ENCODE measurements at regions not wholly inside any gene's neighbourhood (a gene's known extent, or its start where the extent isn't known, plus 50 kb on each side); places are given as distances from the start of the nearest gene placed in this dataset.

DNA sequence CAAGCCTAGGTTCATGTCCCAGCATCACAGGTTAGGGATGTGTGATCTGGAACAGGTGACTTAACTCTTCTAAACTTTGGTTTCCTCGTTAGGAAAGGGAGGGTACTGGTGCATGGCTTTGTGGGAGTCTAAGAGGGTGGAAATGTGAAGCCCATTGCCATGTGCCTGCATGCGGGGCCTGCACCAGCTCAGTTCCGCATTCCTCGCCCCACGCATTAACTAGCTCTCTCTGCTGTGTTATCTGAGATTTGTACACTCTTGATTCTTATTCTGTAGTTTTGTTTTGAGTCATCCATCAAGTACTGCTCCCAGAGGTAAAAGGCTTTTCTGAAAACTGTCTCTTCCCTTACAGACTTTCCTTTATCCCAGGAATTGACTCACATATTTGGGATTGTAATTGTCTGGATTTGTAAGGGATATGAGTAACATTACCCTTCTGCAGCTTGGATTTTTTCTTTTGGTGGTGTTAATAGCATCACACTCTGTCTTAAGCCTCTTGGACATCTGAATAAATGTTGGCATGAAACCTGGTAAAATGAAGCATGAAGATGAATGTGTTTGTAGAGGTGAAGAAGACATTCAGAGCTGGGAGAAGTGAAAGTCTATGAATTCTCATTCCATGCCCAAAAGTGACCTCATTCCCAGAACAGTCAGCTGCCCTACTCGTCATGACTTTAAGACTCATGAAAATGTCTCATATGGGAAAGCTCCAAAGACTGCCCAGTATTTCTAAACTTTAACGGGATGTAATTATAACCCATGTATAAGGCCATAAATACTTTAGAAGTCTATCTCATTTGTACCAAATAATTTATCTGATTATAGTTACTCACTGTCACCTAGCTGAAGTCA is 357.3 kb downstream of the FOXA2 start:
- Histone ChIP-seq H3K27me3 (ENCODE audit: insufficient read depth, low read depth, severe bottlenecking) (peaks cover 70% of the 10 kb centered on the region), H3K27ac (no peak overlapping the region), H3K9me3 (ENCODE audit: severe bottlenecking) (no peaks in the 10 kb centered on the region), H3K36me3 (no peaks in the 10 kb centered on the region), H3K4me3 (ENCODE audit: low read depth, low read length) (no peak overlapping the region)
- DNase-seq, result no peak
- TF ChIP-seq, protein P1, sequence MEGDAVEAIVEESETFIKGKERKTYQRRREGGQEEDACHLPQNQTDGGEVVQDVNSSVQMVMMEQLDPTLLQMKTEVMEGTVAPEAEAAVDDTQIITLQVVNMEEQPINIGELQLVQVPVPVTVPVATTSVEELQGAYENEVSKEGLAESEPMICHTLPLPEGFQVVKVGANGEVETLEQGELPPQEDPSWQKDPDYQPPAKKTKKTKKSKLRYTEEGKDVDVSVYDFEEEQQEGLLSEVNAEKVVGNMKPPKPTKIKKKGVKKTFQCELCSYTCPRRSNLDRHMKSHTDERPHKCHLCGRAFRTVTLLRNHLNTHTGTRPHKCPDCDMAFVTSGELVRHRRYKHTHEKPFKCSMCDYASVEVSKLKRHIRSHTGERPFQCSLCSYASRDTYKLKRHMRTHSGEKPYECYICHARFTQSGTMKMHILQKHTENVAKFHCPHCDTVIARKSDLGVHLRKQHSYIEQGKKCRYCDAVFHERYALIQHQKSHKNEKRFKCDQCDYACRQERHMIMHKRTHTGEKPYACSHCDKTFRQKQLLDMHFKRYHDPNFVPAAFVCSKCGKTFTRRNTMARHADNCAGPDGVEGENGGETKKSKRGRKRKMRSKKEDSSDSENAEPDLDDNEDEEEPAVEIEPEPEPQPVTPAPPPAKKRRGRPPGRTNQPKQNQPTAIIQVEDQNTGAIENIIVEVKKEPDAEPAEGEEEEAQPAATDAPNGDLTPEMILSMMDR (IDR thresholded peaks at IDR 0.05; ENCODE audit: low read depth, low read length), result no peak

DNA sequence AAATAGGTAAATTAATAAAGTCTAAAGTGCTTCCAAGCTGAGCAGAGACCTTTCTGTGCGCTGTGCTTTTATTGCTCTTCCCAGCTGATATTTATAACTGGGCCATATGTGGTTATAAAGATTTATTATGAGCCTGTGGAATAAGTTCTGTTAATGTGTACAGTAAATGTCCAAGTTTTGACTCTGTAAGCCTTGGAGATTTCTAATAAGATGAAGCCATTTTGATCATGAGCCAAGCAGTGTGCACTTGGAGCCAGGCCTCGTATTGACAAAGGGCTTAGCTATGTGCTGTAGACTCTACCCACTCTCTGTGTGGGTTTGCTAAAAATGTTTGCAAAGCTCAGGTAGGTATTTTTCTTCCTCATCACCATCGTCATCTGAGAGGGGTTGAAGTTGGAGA is 361.1 kb downstream of the FOXA2 start:
- Histone ChIP-seq H3K36me3 (no peaks in the 10 kb centered on the region), H3K27ac (no peak overlapping the region), H3K4me3 (ENCODE audit: low read depth, low read length) (no peak overlapping the region), H3K27me3 (ENCODE audit: insufficient read depth, low read depth, severe bottlenecking) (peaks cover 67% of the 10 kb centered on the region), H3K9me3 (ENCODE audit: severe bottlenecking) (no peaks in the 10 kb centered on the region)
- no peak for DNase-seq
- TF ChIP-seq, protein P1 (IDR thresholded peaks at IDR 0.05; ENCODE audit: low read depth, low read length), result no peak

DNA sequence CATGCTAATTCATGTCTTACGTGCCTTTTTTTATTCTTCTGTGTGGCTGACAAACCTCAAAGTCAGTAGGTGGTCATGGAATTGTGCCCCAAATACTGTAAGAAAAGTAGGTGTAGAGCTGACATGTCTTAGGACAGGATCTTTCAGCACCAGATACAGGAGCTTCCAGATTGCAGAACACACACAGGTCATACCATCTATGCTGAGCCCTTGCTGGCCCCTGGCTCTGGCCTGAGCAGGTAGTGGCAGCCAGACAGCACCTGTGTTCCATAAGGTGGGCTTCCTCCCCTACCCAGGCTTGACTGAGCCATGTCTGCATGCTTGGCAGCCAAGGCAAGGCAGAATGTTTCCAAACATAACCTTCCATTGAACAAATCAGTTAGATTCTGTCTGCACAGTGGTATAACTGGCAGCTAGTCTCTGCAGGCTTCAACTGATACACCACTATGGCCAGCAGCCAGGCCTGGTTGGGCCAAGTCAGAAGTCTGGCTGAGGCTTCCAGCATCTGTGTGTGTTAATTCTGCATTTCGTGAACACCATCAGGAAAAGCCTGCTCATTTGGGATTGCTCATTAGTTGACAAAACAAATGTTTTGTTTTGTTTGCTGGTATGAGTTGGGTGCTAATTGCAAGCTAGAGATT is 366.5 kb downstream of the FOXA2 start:
- Histone ChIP-seq H3K27me3 (ENCODE audit: insufficient read depth, low read depth, severe bottlenecking) (peaks cover 72% of the 10 kb centered on the region), H3K9me3 (ENCODE audit: severe bottlenecking) (no peaks in the 10 kb centered on the region), H3K36me3 (no peaks in the 10 kb centered on the region), H3K27ac (no peak overlapping the region), H3K4me3 (ENCODE audit: low read depth, low read length) (no peak overlapping the region)
- TF ChIP-seq, protein P1 (IDR thresholded peaks at IDR 0.05; ENCODE audit: low read depth, low read length), result no peak
- DNase-seq, result no peak

DNA sequence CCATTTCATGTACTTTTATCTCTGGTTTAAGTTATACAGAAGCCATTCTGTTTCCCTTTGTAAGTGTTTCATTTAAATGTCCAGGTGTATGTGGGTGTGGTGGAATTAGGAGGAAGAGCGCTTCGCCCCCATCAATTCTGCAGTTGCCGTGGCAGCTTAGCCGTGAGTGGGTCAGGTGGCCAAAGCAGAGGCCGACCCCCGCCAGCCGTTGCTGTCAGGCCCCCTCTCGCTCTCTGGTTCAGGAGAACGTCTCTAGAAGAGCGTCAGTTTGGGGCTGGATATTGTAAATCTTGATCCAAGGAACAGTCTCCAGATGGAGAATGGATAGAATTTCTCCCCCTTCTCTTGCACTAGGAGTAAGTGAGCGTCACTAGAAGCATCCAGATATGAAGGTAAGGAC is 367.4 kb downstream of the FOXA2 start:
- H3K27me3 ChIP-seq (ENCODE audit: insufficient read depth, low read depth, severe bottlenecking), result peaks cover 67% of the 10 kb centered on the region
- H3K36me3 ChIP-seq, result no peaks in the 10 kb centered on the region
- H3K4me3 ChIP-seq (ENCODE audit: low read depth, low read length), result no peak overlapping the region
- DNase-seq, result no peak
- no peak overlapping the region for H3K27ac ChIP-seq
- TF ChIP-seq, protein P1 (IDR thresholded peaks at IDR 0.05; ENCODE audit: low read depth, low read length), result no peak
- no peaks in the 10 kb centered on the region for H3K9me3 ChIP-seq (ENCODE audit: severe bottlenecking)

DNA sequence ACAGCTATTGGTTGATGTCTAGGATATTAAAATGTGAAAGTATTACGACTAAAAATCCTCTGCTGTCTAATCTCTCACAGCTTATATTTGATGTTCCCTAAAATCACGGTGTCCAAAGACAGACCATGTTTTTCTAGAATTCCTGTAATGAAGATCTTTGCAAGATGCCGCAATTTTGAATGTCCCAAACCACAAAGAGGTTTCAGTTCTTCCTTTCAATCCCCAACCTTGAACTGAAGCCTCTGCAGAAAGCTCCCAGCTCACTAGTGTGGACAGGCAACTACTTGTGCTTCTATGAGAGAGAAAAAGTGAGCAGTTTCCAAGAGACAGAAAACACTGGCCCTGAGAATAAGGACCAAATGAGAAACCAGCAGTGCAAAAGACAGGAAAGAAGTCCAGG is 370.1 kb downstream of the FOXA2 start:
- no peaks in the 10 kb centered on the region for H3K9me3 ChIP-seq (ENCODE audit: severe bottlenecking)
- DNase-seq, result no peak
- H3K4me3 ChIP-seq (ENCODE audit: low read depth, low read length), result no peak overlapping the region
- H3K27me3 ChIP-seq (ENCODE audit: insufficient read depth, low read depth, severe bottlenecking), result peaks cover 53% of the 10 kb centered on the region
- TF ChIP-seq, protein P1 (IDR thresholded peaks at IDR 0.05; ENCODE audit: low read depth, low read length), result no peak
- H3K36me3 ChIP-seq, result no peaks in the 10 kb centered on the region
- H3K27ac ChIP-seq, result no peak overlapping the region

Data from WERI-Rb-1 (cell line).